ENCODE measurements at regions not wholly inside any gene's neighbourhood (a gene's known extent, or its start where the extent isn't known, plus 50 kb on each side); places are given as distances from the start of the nearest gene placed in this dataset.

DNA sequence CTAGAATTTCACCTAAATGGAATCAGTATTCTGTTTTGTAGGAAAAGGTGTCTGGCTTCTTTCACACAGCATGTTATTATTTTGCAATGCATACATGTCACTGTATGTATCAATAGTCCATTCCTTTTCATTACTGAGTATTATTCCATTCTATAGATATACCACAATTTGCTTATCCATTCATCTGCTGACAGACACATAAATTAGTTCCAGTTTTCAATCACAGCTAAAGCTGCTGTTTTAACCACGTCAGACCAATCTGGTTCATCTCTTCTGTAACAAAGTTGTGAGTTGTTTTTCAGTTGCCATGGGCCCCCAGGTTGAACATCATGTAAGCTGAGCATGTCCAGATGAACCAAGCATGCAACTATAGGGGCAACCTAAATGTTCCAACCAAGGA is 282.1 kb upstream of the MKLN1 start:
- TF ChIP-seq, protein P1, sequence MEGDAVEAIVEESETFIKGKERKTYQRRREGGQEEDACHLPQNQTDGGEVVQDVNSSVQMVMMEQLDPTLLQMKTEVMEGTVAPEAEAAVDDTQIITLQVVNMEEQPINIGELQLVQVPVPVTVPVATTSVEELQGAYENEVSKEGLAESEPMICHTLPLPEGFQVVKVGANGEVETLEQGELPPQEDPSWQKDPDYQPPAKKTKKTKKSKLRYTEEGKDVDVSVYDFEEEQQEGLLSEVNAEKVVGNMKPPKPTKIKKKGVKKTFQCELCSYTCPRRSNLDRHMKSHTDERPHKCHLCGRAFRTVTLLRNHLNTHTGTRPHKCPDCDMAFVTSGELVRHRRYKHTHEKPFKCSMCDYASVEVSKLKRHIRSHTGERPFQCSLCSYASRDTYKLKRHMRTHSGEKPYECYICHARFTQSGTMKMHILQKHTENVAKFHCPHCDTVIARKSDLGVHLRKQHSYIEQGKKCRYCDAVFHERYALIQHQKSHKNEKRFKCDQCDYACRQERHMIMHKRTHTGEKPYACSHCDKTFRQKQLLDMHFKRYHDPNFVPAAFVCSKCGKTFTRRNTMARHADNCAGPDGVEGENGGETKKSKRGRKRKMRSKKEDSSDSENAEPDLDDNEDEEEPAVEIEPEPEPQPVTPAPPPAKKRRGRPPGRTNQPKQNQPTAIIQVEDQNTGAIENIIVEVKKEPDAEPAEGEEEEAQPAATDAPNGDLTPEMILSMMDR (conservative IDR thresholded peaks at IDR 0.05): no peak
- peaks cover 5% of the 10 kb centered on the region for H3K9me3 Mint-ChIP-seq
- no peak overlapping the region for H3K27ac Mint-ChIP-seq
- peaks cover 1% of the 10 kb centered on the region for H3K27me3 Mint-ChIP-seq
- H3K36me3 Mint-ChIP-seq: peaks cover 4% of the 10 kb centered on the region
- H3K4me3 Mint-ChIP-seq: no peak overlapping the region
- no peak for DNase-seq (ENCODE audit: extremely low spot score, unreplicated experiment)
- H3K4me1 Mint-ChIP-seq (ENCODE audit: unreplicated experiment): peaks cover 2% of the 10 kb centered on the region

DNA sequence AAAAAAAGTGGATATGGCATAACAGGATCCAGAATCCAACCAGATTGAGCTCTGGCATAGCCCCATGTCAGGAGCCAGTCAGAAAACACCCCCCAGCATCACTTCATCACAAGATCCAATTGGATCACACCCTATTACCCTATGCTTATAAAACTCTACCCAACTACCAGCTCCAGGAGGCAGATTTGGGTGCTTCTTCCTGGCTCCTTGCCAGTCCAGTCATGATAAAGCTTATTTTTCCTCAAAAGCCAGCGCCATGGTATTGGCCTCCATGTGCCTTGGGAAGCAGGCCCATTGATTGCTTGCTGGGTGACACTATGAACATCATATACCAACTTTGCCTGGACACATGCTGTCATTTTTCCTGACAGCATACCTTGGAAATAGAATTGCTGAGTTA is 281.4 kb upstream of the MKLN1 start:
- Mint-ChIP-seq H3K36me3 (peaks cover 4% of the 10 kb centered on the region), H3K27ac (no peak overlapping the region), H3K27me3 (no peaks in the 10 kb centered on the region)

DNA sequence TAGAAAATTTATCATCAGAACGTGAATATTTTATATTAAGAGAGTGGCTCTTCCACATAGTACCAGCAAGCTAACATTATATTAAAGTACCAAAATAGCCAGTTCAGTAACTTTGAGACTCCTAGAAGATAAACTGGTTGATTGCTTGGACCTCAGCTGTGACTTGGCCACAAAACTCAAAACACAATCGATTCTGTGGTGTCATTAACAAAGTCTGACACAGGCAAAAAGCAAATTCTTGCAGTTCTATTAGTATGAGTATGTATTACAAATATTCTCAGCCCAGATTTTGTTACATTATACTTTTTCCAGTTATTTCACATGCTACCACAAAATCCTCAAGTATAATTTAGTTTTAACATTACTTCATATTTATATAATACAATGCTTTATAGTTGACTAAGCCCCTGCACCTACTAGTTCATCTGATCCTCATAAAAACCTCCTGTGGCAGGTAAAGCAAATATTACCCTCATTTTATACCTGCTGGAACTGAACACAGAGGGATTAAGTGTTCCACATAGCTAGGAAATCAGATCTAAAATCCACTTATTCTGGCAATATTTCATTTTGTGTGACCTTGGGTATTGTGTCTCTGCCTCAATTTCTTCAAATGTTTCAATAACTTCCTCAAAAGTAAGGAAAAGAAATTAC is 279.9 kb upstream of the MKLN1 start:
- Mint-ChIP-seq H3K36me3 (peaks cover 4% of the 10 kb centered on the region), H3K27ac (no peak overlapping the region)

More for the DNA sequence above, 281.4 kb upstream of the MKLN1 start:
- Mint-ChIP-seq H3K4me3 (no peak overlapping the region), H3K4me1 (ENCODE audit: unreplicated experiment) (no peaks in the 10 kb centered on the region), H3K9me3 (peaks cover 5% of the 10 kb centered on the region)
- no peak for DNase-seq (ENCODE audit: extremely low spot score, unreplicated experiment)
- TF ChIP-seq, protein P1 (conservative IDR thresholded peaks at IDR 0.05): no peak

DNA sequence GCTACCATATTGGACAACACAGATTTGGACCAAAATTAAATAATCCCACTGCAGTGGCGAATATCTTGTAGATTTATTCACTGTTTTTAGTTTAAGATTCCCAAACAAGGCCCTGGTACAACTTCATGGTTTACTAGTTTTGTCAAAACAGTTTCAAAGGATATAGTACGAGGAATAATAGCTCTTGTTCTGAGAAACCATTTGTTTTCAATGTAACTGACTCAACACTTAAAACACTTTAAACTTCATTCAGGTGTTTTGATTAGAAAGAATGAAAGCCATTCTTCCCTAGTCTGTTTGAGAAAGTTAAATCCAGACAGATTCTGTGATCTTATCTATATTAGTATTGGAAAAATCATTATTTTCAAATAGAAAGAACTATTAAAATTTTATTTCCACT is 276.4 kb upstream of the MKLN1 start:
- Mint-ChIP-seq H3K4me1 (ENCODE audit: unreplicated experiment) (no peaks in the 10 kb centered on the region), H3K27ac (no peak overlapping the region), H3K9me3 (no peaks in the 10 kb centered on the region), H3K27me3 (peaks cover 4% of the 10 kb centered on the region), H3K4me3 (no peak overlapping the region), H3K36me3 (no peaks in the 10 kb centered on the region)
- no peak for DNase-seq (ENCODE audit: extremely low spot score, unreplicated experiment)
- TF ChIP-seq, protein P1 (conservative IDR thresholded peaks at IDR 0.05): no peak

More for the DNA sequence above, 279.9 kb upstream of the MKLN1 start:
- no peak for DNase-seq (ENCODE audit: extremely low spot score, unreplicated experiment)
- Mint-ChIP-seq H3K4me1 (ENCODE audit: unreplicated experiment) (no peaks in the 10 kb centered on the region), H3K9me3 (peaks cover 5% of the 10 kb centered on the region), H3K27me3 (no peaks in the 10 kb centered on the region), H3K4me3 (no peak overlapping the region)
- TF ChIP-seq, protein P1 (conservative IDR thresholded peaks at IDR 0.05): no peak

DNA sequence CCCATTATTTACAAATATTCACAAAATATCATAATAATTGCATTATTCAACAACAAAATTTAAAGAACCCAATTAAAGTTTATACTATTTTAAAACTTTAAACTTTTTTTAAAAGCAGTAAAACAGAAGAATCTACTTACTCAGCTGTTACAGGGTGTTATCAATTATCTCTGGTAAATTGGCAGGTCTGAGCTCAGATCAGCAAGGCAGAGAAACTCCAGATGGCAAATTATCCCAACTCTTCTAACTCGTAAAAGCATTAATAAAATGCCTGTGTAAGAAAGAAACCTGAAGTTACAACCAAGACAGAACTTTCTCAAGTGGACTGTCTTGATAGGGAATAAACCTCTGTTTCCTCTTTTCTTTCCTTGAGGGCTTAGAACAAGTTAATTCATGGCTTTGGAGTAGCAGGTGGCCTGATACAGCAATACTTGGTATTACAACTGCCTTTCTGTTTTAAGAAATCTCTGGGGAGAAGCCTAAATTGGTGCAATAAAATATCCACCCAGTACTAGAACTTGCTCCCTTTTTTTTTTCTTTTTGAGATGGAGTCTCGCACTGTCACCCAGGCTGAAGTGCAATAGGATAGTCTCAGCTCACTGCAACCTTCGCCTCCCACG is 275.3 kb upstream of the MKLN1 start:
- no peak for DNase-seq (ENCODE audit: extremely low spot score, unreplicated experiment)
- H3K9me3 Mint-ChIP-seq: no peaks in the 10 kb centered on the region
- H3K27ac Mint-ChIP-seq: no peak overlapping the region
- no peaks in the 10 kb centered on the region for H3K4me1 Mint-ChIP-seq (ENCODE audit: unreplicated experiment)
- H3K27me3 Mint-ChIP-seq: peaks cover 4% of the 10 kb centered on the region
- no peak overlapping the region for H3K4me3 Mint-ChIP-seq
- H3K36me3 Mint-ChIP-seq: no peaks in the 10 kb centered on the region
- TF ChIP-seq, protein P1 (conservative IDR thresholded peaks at IDR 0.05): no peak
